ENCODE measurements at regions not wholly inside any gene's neighbourhood (a gene's known extent, or its start where the extent isn't known, plus 50 kb on each side); places are given as distances from the start of the nearest gene placed in this dataset.

GRCh38 chr2:67050622-67051021, 346.5 kb upstream of the ETAA1 start:
- TF ChIP-seq GATA3 (IDR thresholded peaks at IDR 0.05; ENCODE audit: low read depth, low read length) (no peak), GATA2 (IDR thresholded peaks at IDR 0.05; ENCODE audit: low read depth, low read length) (no peak)

Measured in SH-SY5Y (cell line).